Peyer's patch (tissue), 4 donors: ENCODE measurements at regions not wholly inside any gene's neighbourhood (a gene's known extent, or its start where the extent isn't known, plus 50 kb on each side); places are given as distances from the start of the nearest gene placed in this dataset.

Experiments used
- POLR2A ChIP-seq, 2 donors: fragments of 450-650 bp; IDR thresholded peaks; one replicate each; pipeline ENCODE4 v1.5.1; 2017; ENCODE audit warnings: antibody characterized with exemption in 2 of 2, mild to moderate bottlenecking in 2 of 2, moderate library complexity in 2 of 2
- TF ChIP-seq, protein P1 (sequence below), 6 experiments: fragments of 450-650 bp in 4 of 6; fragments of 200-600 bp in 2 of 6; sonication (generic) in 1 of 6; IDR thresholded peaks; one replicate each; pipeline ENCODE4 v1.5.1; 2017 to 2019; ENCODE audit warnings: antibody characterized with exemption in 6 of 6, mild to moderate bottlenecking in 3 of 6, moderate library complexity in 1 of 6

GRCh38 chr2:74053959-74054715 lies 69.4 kb downstream of the TET3 start:
- TF ChIP-seq, protein P1, sequence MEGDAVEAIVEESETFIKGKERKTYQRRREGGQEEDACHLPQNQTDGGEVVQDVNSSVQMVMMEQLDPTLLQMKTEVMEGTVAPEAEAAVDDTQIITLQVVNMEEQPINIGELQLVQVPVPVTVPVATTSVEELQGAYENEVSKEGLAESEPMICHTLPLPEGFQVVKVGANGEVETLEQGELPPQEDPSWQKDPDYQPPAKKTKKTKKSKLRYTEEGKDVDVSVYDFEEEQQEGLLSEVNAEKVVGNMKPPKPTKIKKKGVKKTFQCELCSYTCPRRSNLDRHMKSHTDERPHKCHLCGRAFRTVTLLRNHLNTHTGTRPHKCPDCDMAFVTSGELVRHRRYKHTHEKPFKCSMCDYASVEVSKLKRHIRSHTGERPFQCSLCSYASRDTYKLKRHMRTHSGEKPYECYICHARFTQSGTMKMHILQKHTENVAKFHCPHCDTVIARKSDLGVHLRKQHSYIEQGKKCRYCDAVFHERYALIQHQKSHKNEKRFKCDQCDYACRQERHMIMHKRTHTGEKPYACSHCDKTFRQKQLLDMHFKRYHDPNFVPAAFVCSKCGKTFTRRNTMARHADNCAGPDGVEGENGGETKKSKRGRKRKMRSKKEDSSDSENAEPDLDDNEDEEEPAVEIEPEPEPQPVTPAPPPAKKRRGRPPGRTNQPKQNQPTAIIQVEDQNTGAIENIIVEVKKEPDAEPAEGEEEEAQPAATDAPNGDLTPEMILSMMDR (IDR thresholded peaks at IDR 0.05), result no peak
- TF ChIP-seq POLR2A (IDR thresholded peaks at IDR 0.05), result no peak
